Panc1 (cell line): ENCODE measurements at regions not wholly inside any gene's neighbourhood (a gene's known extent, or its start where the extent isn't known, plus 50 kb on each side); places are given as distances from the start of the nearest gene placed in this dataset.

Experiments used
- ATAC-seq: fragments of 200-7000 bp; cut with Tn5 transposase; 2 replicates; pipeline ENCODE4 v1.9.1; 2020; ENCODE audit warnings: mild to moderate bottlenecking, moderate library complexity
- BruUV-seq: library from RNA; stranded (reverse); fragments of 400-500 nt; replicated peaks from 2 replicates; lab custom pipeline; 2021; lab: Mats Ljungman, UMichigan
- CTCF ChIA-PET: fragments of 300-600 bp; sonication (Branson Sonifier 250); formaldehyde crosslinking; loops from one replicate; lab custom pipeline; 2022; ENCODE audit warnings: antibody characterized with exemption; lab: Charles Lee
- POLR2A ChIA-PET: fragments of 300-600 bp; sonication (Branson Sonifier 250); formaldehyde crosslinking; loops from one replicate; lab custom pipeline; 2022; ENCODE audit warnings: antibody characterized with exemption; lab: Charles Lee
- DNase-seq: peaks from one replicate; pipeline ENCODE4 v3.0.0-alpha.2; 2010; ENCODE audit warnings: low read depth, low spot score
- H3K27ac ChIP-seq: 2 replicates; pipeline ENCODE4 v1.5.1; 2011; ENCODE audit warnings: mild to moderate bottlenecking, low read length, inconsistent platforms
- H3K27me3 ChIP-seq: fragments of 200-500 bp; sonication (Bioruptor generic); 2 replicates; pipeline ENCODE4 v1.6.0; 2014; ENCODE audit warnings: low read length, inconsistent platforms; ENCODE audit not compliant: control insufficient read depth, insufficient read depth
- H3K36me3 ChIP-seq: fragments of 200-500 bp; sonication (Bioruptor generic); 2 replicates; pipeline ENCODE4 v1.5.1; 2014; ENCODE audit warnings: inconsistent platforms, mild to moderate bottlenecking, low read length, moderate library complexity; ENCODE audit not compliant: control insufficient read depth, insufficient read depth
- H3K4me1 ChIP-seq: 2 replicates; pipeline ENCODE4 v1.5.1; 2011; ENCODE audit warnings: inconsistent platforms, mild to moderate bottlenecking, low read length, moderate library complexity; ENCODE audit not compliant: control insufficient read depth, insufficient read depth
- H3K4me3 ChIP-seq, 2 experiments: 2 replicates each; pipeline ENCODE4 v1.5.1; 2011 to 2012; ENCODE audit warnings: low read depth in 2 of 2, low read length in 2 of 2, mild to moderate bottlenecking in 2 of 2, inconsistent platforms in 1 of 2, moderate library complexity in 1 of 2
- H3K9me3 ChIP-seq: fragments of 200-500 bp; sonication (Bioruptor generic); 2 replicates; pipeline ENCODE4 v1.5.1; 2014; ENCODE audit warnings: low read depth, mild to moderate bottlenecking, inconsistent platforms, low read length, moderate library complexity; ENCODE audit not compliant: control insufficient read depth, insufficient read depth
- POLR2AphosphoS5 ChIP-seq: IDR thresholded peaks from 2 replicates; pipeline ENCODE4 v1.6.1; 2012; ENCODE audit warnings: mild to moderate bottlenecking, low read depth, low read length, moderate library complexity
- SIN3A ChIP-seq: IDR thresholded peaks from 2 replicates; pipeline ENCODE4 v1.6.1; 2012; ENCODE audit warnings: low read depth, mild to moderate bottlenecking, low read length, moderate library complexity, borderline replicate concordance; ENCODE audit not compliant: insufficient read depth
- TCF7L2 ChIP-seq: IDR thresholded peaks from 2 replicates; pipeline ENCODE4 v1.6.1; 2011; ENCODE audit warnings: mild to moderate bottlenecking, low read depth, low read length, inconsistent platforms
- in situ Hi-C: cut with HindIII; loops from 2 replicates; pipeline ENCODE4 v1.10.0; 2016; ENCODE audit warnings: low sequenced_read_pairs, low pct_unique_long_range_greater_than_20kb
- intact Hi-C: fragments of 100-400 bp; cut with micrococcal nuclease; formaldehyde crosslinking; loops from one replicate; pipeline ENCODE4 v1.10.0; 2022; ENCODE audit not compliant: unreplicated experiment
- TF ChIP-seq, protein P1 (sequence below), 2 experiments: IDR thresholded peaks; 2 replicates each; pipeline ENCODE4 v1.6.1; 2011 to 2012; ENCODE audit warnings: low read depth in 2 of 2, control low read depth in 1 of 2, low read length in 1 of 2, mild to moderate bottlenecking in 1 of 2, moderate library complexity in 1 of 2; ENCODE audit not compliant: insufficient read depth in 1 of 2
- TF ChIP-seq, protein P2 (sequence below): fragments of 450-650 bp; IDR thresholded peaks from 2 replicates; pipeline ENCODE4 v1.5.1; 2017; ENCODE audit warnings: mild to moderate bottlenecking

DNA sequence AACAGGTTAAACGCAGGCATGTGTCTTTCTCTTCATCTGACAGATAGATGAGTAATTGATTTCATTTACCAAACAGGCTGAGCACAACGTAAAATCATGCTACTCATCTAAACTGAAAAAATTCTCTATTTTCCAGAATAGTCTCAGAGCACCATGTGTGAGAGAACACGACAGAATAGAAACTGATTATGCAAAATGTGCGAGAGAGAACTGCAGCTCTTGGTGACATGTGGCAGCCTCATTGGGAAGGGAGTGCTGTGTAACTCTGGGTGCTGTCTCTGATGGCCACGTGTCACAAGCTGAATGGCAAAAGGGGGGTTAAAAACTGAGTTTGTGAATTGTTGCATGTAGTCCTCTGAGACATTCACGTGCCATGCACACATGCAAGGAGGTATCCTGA lies 143.7 kb upstream of the ATXN1 start:
- TF ChIP-seq, protein P1, sequence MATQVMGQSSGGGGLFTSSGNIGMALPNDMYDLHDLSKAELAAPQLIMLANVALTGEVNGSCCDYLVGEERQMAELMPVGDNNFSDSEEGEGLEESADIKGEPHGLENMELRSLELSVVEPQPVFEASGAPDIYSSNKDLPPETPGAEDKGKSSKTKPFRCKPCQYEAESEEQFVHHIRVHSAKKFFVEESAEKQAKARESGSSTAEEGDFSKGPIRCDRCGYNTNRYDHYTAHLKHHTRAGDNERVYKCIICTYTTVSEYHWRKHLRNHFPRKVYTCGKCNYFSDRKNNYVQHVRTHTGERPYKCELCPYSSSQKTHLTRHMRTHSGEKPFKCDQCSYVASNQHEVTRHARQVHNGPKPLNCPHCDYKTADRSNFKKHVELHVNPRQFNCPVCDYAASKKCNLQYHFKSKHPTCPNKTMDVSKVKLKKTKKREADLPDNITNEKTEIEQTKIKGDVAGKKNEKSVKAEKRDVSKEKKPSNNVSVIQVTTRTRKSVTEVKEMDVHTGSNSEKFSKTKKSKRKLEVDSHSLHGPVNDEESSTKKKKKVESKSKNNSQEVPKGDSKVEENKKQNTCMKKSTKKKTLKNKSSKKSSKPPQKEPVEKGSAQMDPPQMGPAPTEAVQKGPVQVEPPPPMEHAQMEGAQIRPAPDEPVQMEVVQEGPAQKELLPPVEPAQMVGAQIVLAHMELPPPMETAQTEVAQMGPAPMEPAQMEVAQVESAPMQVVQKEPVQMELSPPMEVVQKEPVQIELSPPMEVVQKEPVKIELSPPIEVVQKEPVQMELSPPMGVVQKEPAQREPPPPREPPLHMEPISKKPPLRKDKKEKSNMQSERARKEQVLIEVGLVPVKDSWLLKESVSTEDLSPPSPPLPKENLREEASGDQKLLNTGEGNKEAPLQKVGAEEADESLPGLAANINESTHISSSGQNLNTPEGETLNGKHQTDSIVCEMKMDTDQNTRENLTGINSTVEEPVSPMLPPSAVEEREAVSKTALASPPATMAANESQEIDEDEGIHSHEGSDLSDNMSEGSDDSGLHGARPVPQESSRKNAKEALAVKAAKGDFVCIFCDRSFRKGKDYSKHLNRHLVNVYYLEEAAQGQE (IDR thresholded peaks at IDR 0.05; ENCODE audit: insufficient read depth in 1 of 2, low read depth in 2 of 2, low read length in 1 of 2) = no peak
- TF ChIP-seq SIN3A = no peak
- TF ChIP-seq POLR2AphosphoS5 = no peak
- no peak for TF ChIP-seq TCF7L2
- TF ChIP-seq, protein P2, sequence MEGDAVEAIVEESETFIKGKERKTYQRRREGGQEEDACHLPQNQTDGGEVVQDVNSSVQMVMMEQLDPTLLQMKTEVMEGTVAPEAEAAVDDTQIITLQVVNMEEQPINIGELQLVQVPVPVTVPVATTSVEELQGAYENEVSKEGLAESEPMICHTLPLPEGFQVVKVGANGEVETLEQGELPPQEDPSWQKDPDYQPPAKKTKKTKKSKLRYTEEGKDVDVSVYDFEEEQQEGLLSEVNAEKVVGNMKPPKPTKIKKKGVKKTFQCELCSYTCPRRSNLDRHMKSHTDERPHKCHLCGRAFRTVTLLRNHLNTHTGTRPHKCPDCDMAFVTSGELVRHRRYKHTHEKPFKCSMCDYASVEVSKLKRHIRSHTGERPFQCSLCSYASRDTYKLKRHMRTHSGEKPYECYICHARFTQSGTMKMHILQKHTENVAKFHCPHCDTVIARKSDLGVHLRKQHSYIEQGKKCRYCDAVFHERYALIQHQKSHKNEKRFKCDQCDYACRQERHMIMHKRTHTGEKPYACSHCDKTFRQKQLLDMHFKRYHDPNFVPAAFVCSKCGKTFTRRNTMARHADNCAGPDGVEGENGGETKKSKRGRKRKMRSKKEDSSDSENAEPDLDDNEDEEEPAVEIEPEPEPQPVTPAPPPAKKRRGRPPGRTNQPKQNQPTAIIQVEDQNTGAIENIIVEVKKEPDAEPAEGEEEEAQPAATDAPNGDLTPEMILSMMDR = no peak
- DNase-seq (no peak), ATAC-seq (no peak)
- Histone ChIP-seq H3K27ac (no peak overlapping the region), H3K4me1 (no peaks in the 10 kb centered on the region), H3K9me3 (no peaks in the 10 kb centered on the region), H3K4me3 (no peak overlapping the region), H3K36me3 (no peaks in the 10 kb centered on the region), H3K27me3 (peaks cover 7% of the 10 kb centered on the region; the same call in 1 of the 2 replicates)
- ChIA-PET CTCF (no interaction called here), POLR2A (no interaction called here)
- in situ Hi-C loops = no loop called here
- intact Hi-C loops = no loop called here
- no TSS peak for BruUV-seq

DNA sequence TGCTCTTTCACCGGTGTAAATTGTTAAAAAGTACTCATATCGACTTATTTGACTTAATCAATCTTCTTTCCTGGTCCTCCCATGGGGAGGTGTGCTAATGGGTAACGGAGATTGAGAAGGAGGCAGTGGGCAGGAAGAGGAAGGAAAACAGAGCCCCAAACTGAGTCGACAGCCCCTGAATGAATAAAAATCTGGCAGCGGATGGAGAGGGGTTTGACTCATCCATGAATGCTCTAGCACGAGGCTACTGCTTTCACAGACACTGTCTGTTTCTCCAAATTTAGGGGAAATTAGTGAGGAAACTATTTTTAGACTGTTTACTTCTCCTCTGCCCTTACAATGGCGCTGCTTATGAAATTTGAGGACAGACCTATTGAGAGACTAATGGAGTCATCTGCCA lies 142.2 kb upstream of the ATXN1 start:
- Histone ChIP-seq H3K27ac (no peak overlapping the region), H3K9me3 (no peaks in the 10 kb centered on the region), H3K27me3 (peaks cover 8% of the 10 kb centered on the region; the same call in 1 of the 2 replicates), H3K4me3 (no peak overlapping the region), H3K4me1 (no peaks in the 10 kb centered on the region), H3K36me3 (no peaks in the 10 kb centered on the region)
- ATAC-seq = no peak
- CTCF ChIA-PET = no interaction called here
- intact Hi-C loops (no loop called here), in situ Hi-C loops (no loop called here)
- no peak for DNase-seq
- TF ChIP-seq, protein P2 = no peak
- no peak for TF ChIP-seq POLR2AphosphoS5
- TF ChIP-seq, protein P1 (IDR thresholded peaks at IDR 0.05; ENCODE audit: insufficient read depth in 1 of 2, low read depth in 2 of 2, low read length in 1 of 2) = no peak
- no peak for TF ChIP-seq TCF7L2
- no peak for TF ChIP-seq SIN3A
- POLR2A ChIA-PET = no interaction called here
- BruUV-seq = no TSS peak
